ENCODE measurements at regions not wholly inside any gene's neighbourhood (a gene's known extent, or its start where the extent isn't known, plus 50 kb on each side); places are given as distances from the start of the nearest gene placed in this dataset.
"Not testable (repeated sequence)": the region's sequence is repeated elsewhere in the genome, so short reads cannot be mapped to it uniquely, and the experiment has no call there.

DNA sequence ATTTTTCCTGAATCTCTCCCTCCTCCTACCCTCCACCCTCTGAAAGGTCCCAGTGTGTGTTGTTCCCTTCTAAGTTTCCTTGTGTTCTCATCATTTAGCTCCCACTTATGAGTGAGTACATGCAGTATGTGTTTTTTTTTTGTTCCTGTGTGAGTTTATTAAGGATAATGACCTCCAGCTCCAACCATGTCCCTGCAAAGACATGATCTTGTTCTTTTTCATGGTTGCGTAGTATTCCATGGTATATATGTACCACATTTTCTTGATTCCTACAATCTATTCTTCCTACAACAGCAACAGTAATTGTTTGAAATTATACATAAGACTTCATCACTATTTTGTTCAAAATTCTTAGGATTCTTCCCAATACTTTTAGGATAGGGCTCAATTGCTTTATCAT, 1117.8 kb downstream of the GATA3 start:
- Histone ChIP-seq H3K9ac (no peak overlapping the region), H3K36me3 (no peaks in the 10 kb centered on the region), H3K4me1 (peaks cover 18% of the 10 kb centered on the region), H3K4me2 (no peak overlapping the region), H3K27ac (no peak overlapping the region), H3K4me3 (no peak overlapping the region), H3K9me3 (peaks cover 4% of the 10 kb centered on the region; the same call in 1 of the 2 replicates), H3K27me3 (no peaks in the 10 kb centered on the region), H4K20me1 (no peaks in the 10 kb centered on the region)
- TF ChIP-seq Cebpa-rat (IDR thresholded peaks at IDR 0.05) = no peak

DNA sequence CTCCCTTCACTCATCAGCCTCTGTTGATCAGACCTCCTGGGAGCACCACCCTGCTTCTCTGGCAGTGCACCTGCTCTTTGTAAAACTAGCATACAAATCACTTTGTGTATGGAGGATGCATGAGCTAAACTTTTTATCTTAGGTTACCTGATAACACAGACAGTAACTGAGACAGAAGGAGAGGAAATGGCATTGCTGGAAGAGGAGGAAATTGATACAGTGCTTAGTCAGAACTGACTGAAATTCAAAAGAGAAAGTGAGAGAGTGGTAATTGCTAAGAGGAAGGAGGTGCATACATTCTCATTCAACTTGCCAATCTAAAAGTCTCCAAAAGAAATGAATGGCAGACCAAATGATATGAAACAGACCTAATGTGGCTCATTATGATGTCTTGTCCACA, 1120.7 kb downstream of the GATA3 start:
- H3K9ac ChIP-seq = no peak overlapping the region
- no peak for TF ChIP-seq Cebpa-rat (IDR thresholded peaks at IDR 0.05)
- no peaks in the 10 kb centered on the region for H4K20me1 ChIP-seq
- H3K4me2 ChIP-seq = peak overlapping the region; percentile 31
- H3K9me3 ChIP-seq = peaks cover 4% of the 10 kb centered on the region; the same call in 1 of the 2 replicates
- H3K27ac ChIP-seq = no peak overlapping the region
- no peak overlapping the region for H3K4me3 ChIP-seq
- H3K27me3 ChIP-seq = no peaks in the 10 kb centered on the region
- H3K4me1 ChIP-seq = peaks cover 18% of the 10 kb centered on the region
- no peaks in the 10 kb centered on the region for H3K36me3 ChIP-seq

DNA sequence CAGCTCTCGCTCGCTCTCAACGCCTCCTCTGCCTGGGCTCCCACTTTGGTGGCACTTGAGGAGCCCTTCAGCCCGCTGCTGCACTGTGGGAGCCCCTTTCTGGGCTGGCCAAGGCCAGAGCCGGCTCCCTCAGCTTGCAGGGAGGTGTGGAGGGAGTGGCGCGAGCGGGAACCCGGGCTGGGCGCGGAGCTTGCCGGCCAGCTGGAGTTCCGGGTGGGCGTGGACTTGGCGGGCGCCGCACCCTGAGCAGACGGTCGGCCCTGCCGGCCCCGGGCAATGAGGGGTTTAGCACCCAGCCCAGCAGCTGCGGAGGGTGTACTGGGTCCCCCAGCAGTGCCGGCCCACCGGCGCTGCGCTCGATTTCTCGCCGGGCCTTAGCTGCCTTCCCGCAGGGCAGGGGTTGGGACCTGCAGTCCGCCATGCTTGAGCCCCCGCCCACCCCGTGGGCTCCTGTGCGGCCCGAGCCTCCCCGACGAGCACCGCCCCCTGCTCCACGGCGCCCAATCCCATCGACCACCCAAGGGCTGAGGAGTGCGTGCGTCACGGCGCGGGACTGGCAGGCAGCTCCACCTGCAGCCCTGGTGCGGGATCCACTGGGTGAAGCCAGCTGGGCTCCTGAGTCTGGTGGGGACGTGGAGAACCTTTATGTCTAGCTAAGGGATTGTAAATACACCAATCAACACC, 1128.9 kb downstream of the GATA3 start:
- H3K9ac ChIP-seq, H3K4me3 ChIP-seq, H3K4me1 ChIP-seq, H3K27ac ChIP-seq, H4K20me1 ChIP-seq, H3K36me3 ChIP-seq, H3K4me2 ChIP-seq, H3K27me3 ChIP-seq, H3K9me3 ChIP-seq: not testable (repeated sequence)

DNA sequence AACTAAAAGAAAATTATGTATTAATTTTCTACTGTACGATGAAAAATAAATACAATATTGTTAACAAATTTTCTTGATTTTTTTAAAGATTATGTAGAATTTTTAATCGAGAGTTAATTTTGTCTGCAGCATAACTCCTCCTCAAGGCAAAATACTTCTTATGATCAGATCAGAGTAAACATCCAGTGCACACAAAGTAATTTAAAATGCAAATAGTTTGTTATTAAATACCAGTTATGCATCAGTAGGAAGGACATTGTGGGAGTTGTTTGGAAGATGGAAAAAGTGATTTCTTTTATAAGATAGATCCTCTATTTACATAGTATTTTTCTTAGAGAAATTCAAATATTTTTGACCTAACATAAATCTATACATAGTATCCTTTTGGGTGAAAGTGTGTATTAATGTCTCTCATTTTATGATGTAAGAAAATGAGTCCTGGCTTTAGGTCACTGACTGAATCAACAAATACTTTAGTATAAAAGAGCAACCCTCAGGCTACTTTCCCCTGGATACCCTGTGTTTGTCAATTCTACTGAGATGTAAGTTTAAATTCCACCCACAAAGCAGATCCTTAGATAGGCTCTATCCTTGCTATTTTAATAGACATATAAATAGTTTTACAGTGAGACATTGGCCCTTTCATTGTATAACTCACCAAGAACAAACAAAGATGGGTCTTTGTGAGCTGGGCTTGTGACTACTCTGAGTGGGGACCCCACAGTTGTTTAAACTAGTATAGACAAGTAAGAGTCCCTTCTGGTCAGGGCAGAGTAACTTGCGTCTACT, 1133.7 kb downstream of the GATA3 start:
- H3K4me3 ChIP-seq = no peak overlapping the region
- TF ChIP-seq Cebpa-rat (IDR thresholded peaks at IDR 0.05) = no peak
- H3K9me3 ChIP-seq = no peaks in the 10 kb centered on the region
- no peaks in the 10 kb centered on the region for H3K36me3 ChIP-seq
- H3K9ac ChIP-seq = no peak overlapping the region
- H3K4me2 ChIP-seq = no peak overlapping the region
- H3K27ac ChIP-seq = no peak overlapping the region
- no peaks in the 10 kb centered on the region for H4K20me1 ChIP-seq
- no peaks in the 10 kb centered on the region for H3K4me1 ChIP-seq
- no peaks in the 10 kb centered on the region for H3K27me3 ChIP-seq

DNA sequence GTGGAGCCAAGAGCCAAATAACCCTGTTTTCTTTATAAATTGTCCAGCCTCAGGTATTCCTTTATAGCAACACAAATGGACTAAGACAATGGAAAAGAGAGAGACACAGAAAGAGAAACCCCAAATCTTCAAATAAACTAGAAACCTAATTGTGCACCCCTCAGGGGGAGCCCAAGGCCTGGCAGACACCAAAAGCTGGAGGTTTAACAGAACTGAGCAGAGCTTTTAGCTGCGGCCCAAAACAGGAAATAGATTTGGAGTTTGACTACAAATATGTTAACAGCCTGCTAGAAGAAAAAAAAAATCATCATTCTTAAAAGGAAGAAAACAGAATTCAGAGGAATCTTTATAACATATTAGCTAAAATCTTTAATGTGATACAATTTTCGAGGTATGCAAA, 1135.0 kb downstream of the GATA3 start:
- TF ChIP-seq Cebpa-rat (IDR thresholded peaks at IDR 0.05) = no peak
- Histone ChIP-seq H3K36me3 (no peaks in the 10 kb centered on the region), H3K4me1 (no peaks in the 10 kb centered on the region), H3K9me3 (no peaks in the 10 kb centered on the region), H3K27me3 (no peaks in the 10 kb centered on the region), H3K4me2 (no peak overlapping the region), H4K20me1 (no peaks in the 10 kb centered on the region), H3K27ac (no peak overlapping the region), H3K4me3 (no peak overlapping the region), H3K9ac (no peak overlapping the region)

DNA sequence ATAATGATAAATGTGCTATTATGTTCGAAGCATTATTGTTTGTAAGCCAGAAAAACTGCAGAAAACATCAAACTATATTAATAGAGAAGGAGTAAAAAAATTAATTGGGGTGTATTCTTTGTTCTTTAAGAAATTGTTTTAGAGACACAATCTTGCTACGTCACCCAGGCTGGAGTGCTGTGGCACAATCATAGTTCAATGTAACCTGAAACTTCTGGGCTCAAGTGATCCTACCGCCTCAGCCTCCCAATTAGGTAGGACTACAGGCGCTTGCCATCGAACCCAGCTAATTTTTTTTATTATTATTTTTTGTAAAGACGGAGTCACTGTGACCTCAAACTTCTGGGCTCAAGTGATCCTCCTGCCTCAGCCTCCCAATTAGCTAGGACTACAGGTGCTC, 1138.6 kb downstream of the GATA3 start:
- Histone ChIP-seq H3K27ac (no peak overlapping the region), H4K20me1 (no peaks in the 10 kb centered on the region), H3K4me3 (no peak overlapping the region), H3K9me3 (no peaks in the 10 kb centered on the region), H3K4me2 (no peak overlapping the region), H3K4me1 (no peaks in the 10 kb centered on the region), H3K27me3 (no peaks in the 10 kb centered on the region), H3K36me3 (no peaks in the 10 kb centered on the region), H3K9ac (no peak overlapping the region)
- no peak for TF ChIP-seq Cebpa-rat (IDR thresholded peaks at IDR 0.05)

DNA sequence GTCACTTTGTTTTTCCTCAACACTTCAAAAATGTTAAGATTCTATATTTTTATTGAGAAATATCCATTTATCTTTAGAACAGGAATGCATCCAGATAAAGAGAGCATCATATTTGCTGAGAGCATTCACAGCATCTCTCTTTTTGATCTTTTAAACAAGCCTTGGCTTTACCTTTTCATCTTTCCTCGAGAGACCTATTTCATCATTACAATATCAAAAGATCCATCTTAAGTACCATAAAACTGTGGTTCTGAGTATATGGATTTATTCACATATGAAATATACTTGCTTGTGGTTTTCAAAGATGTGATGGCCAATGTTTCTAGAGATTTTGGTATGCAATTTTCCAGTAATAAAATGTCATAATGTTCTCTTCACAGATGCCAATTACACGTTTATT, 1140.9 kb downstream of the GATA3 start:
- H3K9me3 ChIP-seq = no peaks in the 10 kb centered on the region
- H3K27ac ChIP-seq = no peak overlapping the region
- H3K4me3 ChIP-seq = no peak overlapping the region
- TF ChIP-seq Cebpa-rat (IDR thresholded peaks at IDR 0.05) = no peak
- H3K4me2 ChIP-seq = no peak overlapping the region
- no peak overlapping the region for H3K9ac ChIP-seq
- no peaks in the 10 kb centered on the region for H3K4me1 ChIP-seq
- H3K27me3 ChIP-seq = no peaks in the 10 kb centered on the region
- no peaks in the 10 kb centered on the region for H3K36me3 ChIP-seq
- no peaks in the 10 kb centered on the region for H4K20me1 ChIP-seq

DNA sequence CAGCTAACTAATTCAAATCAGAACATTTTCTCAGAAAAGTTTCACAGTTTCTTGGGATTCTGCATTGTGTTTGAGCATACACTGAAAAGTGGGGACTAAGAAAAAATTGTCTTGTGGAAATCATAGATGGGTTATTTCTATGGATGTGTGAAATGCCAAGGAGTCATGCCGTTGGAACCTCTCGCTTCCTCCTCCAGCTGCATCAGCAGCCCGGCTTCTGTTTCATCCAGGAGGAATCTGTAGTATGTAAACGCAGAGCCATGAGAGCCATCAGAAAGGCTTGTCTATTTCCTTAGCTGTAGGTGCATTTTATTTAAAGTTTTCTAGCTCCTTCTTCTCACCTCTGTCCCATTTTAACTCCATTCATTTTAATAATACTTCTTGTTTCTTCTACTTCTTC, 1144.1 kb downstream of the GATA3 start:
- Histone ChIP-seq H3K27ac (no peak overlapping the region), H3K27me3 (no peaks in the 10 kb centered on the region), H4K20me1 (no peaks in the 10 kb centered on the region), H3K4me1 (no peaks in the 10 kb centered on the region), H3K36me3 (no peaks in the 10 kb centered on the region), H3K4me2 (no peak overlapping the region), H3K9me3 (no peaks in the 10 kb centered on the region), H3K4me3 (no peak overlapping the region), H3K9ac (no peak overlapping the region)
- TF ChIP-seq Cebpa-rat (IDR thresholded peaks at IDR 0.05) = no peak

DNA sequence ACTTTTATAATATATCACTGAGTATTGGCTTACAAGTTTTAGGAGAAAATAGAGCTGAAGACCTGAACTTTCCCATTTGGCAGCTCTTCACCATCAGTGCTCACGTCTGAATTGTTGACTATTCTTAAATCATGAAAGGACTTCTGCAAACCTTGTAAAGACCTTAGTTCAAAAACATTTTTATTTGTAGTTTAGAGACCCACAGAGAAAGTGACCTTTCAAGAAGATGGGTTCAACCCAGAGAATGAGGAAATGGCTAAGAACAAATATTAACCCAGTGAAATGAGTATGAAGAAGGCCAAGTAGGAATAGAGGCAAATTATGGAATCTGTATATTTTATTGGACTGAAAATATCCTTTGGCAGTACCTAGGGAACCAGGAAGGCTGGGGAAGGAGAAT, 1151.1 kb downstream of the GATA3 start:
- Histone ChIP-seq H3K9me3 (no peaks in the 10 kb centered on the region), H3K4me2 (no peak overlapping the region)
- no peak for TF ChIP-seq Cebpa-rat (IDR thresholded peaks at IDR 0.05)

DNA sequence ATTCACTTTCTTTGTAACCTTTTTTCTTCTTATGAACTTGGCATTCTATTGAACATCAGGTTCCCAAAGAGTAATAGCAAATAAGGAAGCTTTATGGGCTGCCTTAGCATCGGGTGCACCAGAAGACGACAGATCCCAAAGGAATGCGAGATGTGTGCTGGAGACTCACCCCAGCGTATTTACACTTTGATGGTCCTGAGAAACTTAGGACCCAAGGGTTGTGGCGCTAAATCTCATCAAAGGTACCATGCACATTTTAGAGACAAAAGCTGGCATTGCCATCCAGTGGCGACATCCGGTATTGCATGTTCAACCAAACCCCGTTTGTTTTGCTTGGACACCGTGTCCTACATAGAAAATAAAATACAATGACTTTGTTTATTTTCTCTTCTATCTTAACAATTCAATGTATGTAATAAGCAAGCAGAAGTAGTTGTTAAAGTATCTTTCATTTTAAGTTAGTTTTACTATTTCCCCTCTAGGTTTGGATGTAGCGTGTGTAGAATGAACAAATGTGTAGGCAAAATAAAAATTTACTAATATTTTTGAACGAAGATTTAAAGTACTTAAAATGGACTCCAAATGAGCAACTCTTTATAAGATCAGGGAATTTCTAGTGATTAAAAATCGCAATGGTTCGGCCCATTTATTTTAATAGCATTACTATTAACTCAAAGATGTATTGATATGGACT, 1154.8 kb downstream of the GATA3 start:
- Histone ChIP-seq H3K9ac (no peak overlapping the region), H3K4me2 (no peak overlapping the region), H3K27me3 (no peaks in the 10 kb centered on the region), H3K4me1 (no peaks in the 10 kb centered on the region), H3K4me3 (no peak overlapping the region), H3K9me3 (no peaks in the 10 kb centered on the region), H3K36me3 (no peaks in the 10 kb centered on the region), H3K27ac (no peak overlapping the region), H4K20me1 (no peaks in the 10 kb centered on the region)
- no peak for TF ChIP-seq Cebpa-rat (IDR thresholded peaks at IDR 0.05)

More for the DNA sequence above, 1151.1 kb downstream of the GATA3 start:
- Histone ChIP-seq H4K20me1 (no peaks in the 10 kb centered on the region), H3K4me3 (no peak overlapping the region), H3K27me3 (no peaks in the 10 kb centered on the region), H3K9ac (no peak overlapping the region), H3K36me3 (no peaks in the 10 kb centered on the region), H3K27ac (no peak overlapping the region), H3K4me1 (no peaks in the 10 kb centered on the region)

Data from BLaER1 (cell line).